ENCODE measurements at regions not wholly inside any gene's neighbourhood (a gene's known extent, or its start where the extent isn't known, plus 50 kb on each side); places are given as distances from the start of the nearest gene placed in this dataset.

DNA sequence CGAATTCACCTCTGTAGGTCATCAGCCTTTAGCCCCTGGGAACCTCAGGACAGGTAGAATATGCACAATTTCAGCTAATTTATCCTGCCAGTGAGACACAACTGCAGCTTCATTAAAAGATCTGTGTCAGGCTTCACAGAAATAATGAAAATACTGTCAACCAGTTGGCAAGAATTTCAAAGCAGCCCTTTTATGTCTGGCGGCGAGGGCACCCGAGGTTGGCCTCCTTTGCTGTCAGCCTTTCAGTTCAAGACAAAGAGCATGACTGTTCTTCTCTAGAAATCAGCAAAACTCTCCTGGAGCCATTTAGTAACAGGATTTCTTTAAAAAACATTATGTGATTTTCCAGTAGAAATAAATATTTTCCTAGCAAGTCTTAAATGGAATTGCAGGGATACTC, 75.9 kb downstream of the BBS10 start:
- TF ChIP-seq, protein P1, sequence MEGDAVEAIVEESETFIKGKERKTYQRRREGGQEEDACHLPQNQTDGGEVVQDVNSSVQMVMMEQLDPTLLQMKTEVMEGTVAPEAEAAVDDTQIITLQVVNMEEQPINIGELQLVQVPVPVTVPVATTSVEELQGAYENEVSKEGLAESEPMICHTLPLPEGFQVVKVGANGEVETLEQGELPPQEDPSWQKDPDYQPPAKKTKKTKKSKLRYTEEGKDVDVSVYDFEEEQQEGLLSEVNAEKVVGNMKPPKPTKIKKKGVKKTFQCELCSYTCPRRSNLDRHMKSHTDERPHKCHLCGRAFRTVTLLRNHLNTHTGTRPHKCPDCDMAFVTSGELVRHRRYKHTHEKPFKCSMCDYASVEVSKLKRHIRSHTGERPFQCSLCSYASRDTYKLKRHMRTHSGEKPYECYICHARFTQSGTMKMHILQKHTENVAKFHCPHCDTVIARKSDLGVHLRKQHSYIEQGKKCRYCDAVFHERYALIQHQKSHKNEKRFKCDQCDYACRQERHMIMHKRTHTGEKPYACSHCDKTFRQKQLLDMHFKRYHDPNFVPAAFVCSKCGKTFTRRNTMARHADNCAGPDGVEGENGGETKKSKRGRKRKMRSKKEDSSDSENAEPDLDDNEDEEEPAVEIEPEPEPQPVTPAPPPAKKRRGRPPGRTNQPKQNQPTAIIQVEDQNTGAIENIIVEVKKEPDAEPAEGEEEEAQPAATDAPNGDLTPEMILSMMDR (conservative IDR thresholded peaks at IDR 0.05; ENCODE audit: low read length): no peak
- no peak for TF ChIP-seq EZH2phosphoT487 (IDR thresholded peaks at IDR 0.05; ENCODE audit: borderline replicate concordance, low read depth, low read length)

All from OCI-LY7 (cell line).